ENCODE measurements at regions not wholly inside any gene's neighbourhood (a gene's known extent, or its start where the extent isn't known, plus 50 kb on each side); places are given as distances from the start of the nearest gene placed in this dataset.

GRCh38 chr10:16199216-16199615 is 237.6 kb upstream of the PTER start:
- TF ChIP-seq, protein P1, sequence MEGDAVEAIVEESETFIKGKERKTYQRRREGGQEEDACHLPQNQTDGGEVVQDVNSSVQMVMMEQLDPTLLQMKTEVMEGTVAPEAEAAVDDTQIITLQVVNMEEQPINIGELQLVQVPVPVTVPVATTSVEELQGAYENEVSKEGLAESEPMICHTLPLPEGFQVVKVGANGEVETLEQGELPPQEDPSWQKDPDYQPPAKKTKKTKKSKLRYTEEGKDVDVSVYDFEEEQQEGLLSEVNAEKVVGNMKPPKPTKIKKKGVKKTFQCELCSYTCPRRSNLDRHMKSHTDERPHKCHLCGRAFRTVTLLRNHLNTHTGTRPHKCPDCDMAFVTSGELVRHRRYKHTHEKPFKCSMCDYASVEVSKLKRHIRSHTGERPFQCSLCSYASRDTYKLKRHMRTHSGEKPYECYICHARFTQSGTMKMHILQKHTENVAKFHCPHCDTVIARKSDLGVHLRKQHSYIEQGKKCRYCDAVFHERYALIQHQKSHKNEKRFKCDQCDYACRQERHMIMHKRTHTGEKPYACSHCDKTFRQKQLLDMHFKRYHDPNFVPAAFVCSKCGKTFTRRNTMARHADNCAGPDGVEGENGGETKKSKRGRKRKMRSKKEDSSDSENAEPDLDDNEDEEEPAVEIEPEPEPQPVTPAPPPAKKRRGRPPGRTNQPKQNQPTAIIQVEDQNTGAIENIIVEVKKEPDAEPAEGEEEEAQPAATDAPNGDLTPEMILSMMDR (IDR thresholded peaks at IDR 0.05; ENCODE audit: poor library complexity) = no peak
- TF ChIP-seq EZH2 (IDR thresholded peaks at IDR 0.05; ENCODE audit: borderline replicate concordance) = no peak

All from hepatocyte (in vitro differentiated cells).